ENCODE measurements at regions not wholly inside any gene's neighbourhood (a gene's known extent, or its start where the extent isn't known, plus 50 kb on each side); places are given as distances from the start of the nearest gene placed in this dataset.
A peak's percentile ranks its signal among the peaks of the same experiment; 100 is the strongest.

GRCh38 chr6:94367316-94367715 lies 948.0 kb upstream of the EPHA7 start:
- no peak for DNase-seq

- DNase-seq: no peak
Observed at GRCh38 chr6:94362061-94362864, 942.9 kb upstream of the EPHA7 start.

- DNase-seq: no peak
Observed at GRCh38 chr6:94361304-94362060, 942.1 kb upstream of the EPHA7 start.

GRCh38 chr6:94357381-94357980 lies 938.1 kb upstream of the EPHA7 start:
- no peak for DNase-seq

- no peak for DNase-seq
Observed at GRCh38 chr6:94350833-94351232, 931.5 kb upstream of the EPHA7 start.

GRCh38 chr6:94349227-94349626 lies 929.9 kb upstream of the EPHA7 start:
- no peak for DNase-seq

- DNase-seq: no peak
Observed at GRCh38 chr6:94344866-94345265, 925.5 kb upstream of the EPHA7 start.

GRCh38 chr6:94341173-94341572 lies 921.8 kb upstream of the EPHA7 start:
- no peak for DNase-seq

- DNase-seq: no peak
Observed at GRCh38 chr6:94323853-94324252, 904.5 kb upstream of the EPHA7 start.

- DNase-seq: no peak
Observed at GRCh38 chr6:94300424-94301144, 881.2 kb upstream of the EPHA7 start.

- no peak for DNase-seq
Observed at GRCh38 chr6:94289131-94289530, 869.8 kb upstream of the EPHA7 start.

GRCh38 chr6:94278146-94278545 lies 858.8 kb upstream of the EPHA7 start:
- no peak for DNase-seq

- no peak for DNase-seq
Observed at GRCh38 chr6:94272327-94272726, 853.0 kb upstream of the EPHA7 start.

GRCh38 chr6:94270091-94270948 lies 851.0 kb upstream of the EPHA7 start:
- no peak for DNase-seq

GRCh38 chr6:94269256-94269655 lies 849.9 kb upstream of the EPHA7 start:
- DNase-seq: no peak

- no peak for DNase-seq
Observed at GRCh38 chr6:94260765-94261164, 841.4 kb upstream of the EPHA7 start.

GRCh38 chr6:94254689-94255088 lies 835.3 kb upstream of the EPHA7 start:
- DNase-seq: no peak

GRCh38 chr6:94251878-94252277 lies 832.5 kb upstream of the EPHA7 start:
- DNase-seq: no peak

- no peak for DNase-seq
Observed at GRCh38 chr6:94245395-94245794, 826.0 kb upstream of the EPHA7 start.

GRCh38 chr6:94238868-94239267 lies 819.5 kb upstream of the EPHA7 start:
- no peak for DNase-seq

- peak; percentile 17 for DNase-seq
Observed at GRCh38 chr6:94227741-94228140, 808.4 kb upstream of the EPHA7 start.

GRCh38 chr6:94217836-94218235 lies 798.5 kb upstream of the EPHA7 start:
- DNase-seq: peak; percentile 52
